BJ (cell line): ENCODE measurements at regions not wholly inside any gene's neighbourhood (a gene's known extent, or its start where the extent isn't known, plus 50 kb on each side); places are given as distances from the start of the nearest gene placed in this dataset.

ENCODE experiments used
- CTCF ChIA-PET: fragments of 350-600 bp; formaldehyde crosslinking; extraction: SDS; loops from one replicate; lab custom pipeline; 2021; ENCODE audit warnings: antibody characterized with exemption, inconsistent platforms; lab: Yijun Ruan, JAX
- POLR2A ChIA-PET: fragments of 300-600 bp; sonication (Branson Sonifier 250); formaldehyde crosslinking; extraction: SDS; loops from one replicate; lab custom pipeline; 2021; ENCODE audit warnings: antibody characterized with exemption; lab: Charles Lee
- DNase-seq: peaks from one replicate; pipeline ENCODE4 v3.0.0-alpha.2; 2011; ENCODE audit warnings: low read depth
- H3K27me3 ChIP-seq: 2 replicates; pipeline ENCODE4 v1.6.0; 2011; ENCODE audit warnings: low read length; ENCODE audit not compliant: control insufficient read depth, insufficient read depth
- H3K36me3 ChIP-seq: 2 replicates; pipeline ENCODE4 v1.5.1; 2011; ENCODE audit warnings: low read length; ENCODE audit not compliant: control insufficient read depth, insufficient read depth
- H3K4me3 ChIP-seq: 2 replicates; pipeline ENCODE4 v1.5.1; 2011; ENCODE audit warnings: low read depth, mild to moderate bottlenecking, control low read depth, low read length
- TF ChIP-seq, protein P1 (sequence below): IDR thresholded peaks from 2 replicates; pipeline ENCODE4 v1.5.1; 2011; ENCODE audit warnings: low read depth, mild to moderate bottlenecking, control low read depth, inconsistent platforms, low read length, moderate library complexity; ENCODE audit not compliant: insufficient read depth

DNA sequence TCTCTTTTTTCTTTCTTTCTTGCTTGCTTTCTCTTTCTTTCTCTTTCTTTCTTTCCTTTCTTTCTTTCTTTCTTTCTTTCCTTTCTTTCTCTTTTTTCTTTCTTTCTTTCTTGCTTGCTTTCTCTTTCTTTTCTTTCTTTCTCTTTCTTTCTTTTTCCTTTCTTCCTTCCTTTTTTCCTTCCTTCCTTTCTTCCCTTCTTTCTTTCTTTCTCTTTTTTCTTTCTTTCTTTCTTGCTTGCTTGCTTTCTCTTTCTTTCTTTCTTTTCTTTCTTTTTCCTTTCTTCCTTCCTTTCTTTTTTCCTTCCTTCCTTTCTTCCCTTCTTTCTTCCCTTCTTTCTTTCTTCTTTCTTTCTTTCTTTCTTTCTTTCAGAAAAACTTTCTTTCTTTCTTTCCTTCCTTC, 108.1 kb upstream of the SHOX start:
- POLR2A ChIA-PET = no interaction called here
- TF ChIP-seq, protein P1, sequence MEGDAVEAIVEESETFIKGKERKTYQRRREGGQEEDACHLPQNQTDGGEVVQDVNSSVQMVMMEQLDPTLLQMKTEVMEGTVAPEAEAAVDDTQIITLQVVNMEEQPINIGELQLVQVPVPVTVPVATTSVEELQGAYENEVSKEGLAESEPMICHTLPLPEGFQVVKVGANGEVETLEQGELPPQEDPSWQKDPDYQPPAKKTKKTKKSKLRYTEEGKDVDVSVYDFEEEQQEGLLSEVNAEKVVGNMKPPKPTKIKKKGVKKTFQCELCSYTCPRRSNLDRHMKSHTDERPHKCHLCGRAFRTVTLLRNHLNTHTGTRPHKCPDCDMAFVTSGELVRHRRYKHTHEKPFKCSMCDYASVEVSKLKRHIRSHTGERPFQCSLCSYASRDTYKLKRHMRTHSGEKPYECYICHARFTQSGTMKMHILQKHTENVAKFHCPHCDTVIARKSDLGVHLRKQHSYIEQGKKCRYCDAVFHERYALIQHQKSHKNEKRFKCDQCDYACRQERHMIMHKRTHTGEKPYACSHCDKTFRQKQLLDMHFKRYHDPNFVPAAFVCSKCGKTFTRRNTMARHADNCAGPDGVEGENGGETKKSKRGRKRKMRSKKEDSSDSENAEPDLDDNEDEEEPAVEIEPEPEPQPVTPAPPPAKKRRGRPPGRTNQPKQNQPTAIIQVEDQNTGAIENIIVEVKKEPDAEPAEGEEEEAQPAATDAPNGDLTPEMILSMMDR = no peak
- no peak for DNase-seq
- no peak overlapping the region for H3K4me3 ChIP-seq
- H3K36me3 ChIP-seq = no peaks in the 10 kb centered on the region
- CTCF ChIA-PET = no interaction called here
- H3K27me3 ChIP-seq = peaks cover 1% of the 10 kb centered on the region; the same call in 1 of the 2 replicates

DNA sequence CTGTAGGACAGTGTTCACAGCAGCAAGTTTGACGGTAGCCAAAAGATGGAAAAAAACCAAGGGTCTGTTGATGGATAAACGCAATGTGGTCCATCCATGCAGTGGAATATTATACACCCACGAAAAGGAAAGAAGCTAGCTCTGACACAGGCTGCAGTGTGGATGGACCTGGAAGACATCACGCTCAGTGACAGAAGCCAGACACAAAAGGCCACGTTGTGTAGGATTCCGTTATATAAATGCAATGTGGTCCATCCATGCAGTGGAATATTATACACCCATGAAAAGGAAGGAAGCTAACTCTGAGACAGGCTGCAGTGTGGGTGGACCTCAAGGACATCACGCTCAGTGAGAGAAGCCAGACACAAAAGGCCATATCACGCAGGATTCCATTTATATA, 105.5 kb upstream of the SHOX start:
- Histone ChIP-seq H3K27me3 (no peaks in the 10 kb centered on the region), H3K36me3 (no peaks in the 10 kb centered on the region), H3K4me3 (no peak overlapping the region)
- ChIA-PET CTCF (no interaction called here), POLR2A (no interaction called here)
- TF ChIP-seq, protein P1 = no peak
- no peak for DNase-seq

DNA sequence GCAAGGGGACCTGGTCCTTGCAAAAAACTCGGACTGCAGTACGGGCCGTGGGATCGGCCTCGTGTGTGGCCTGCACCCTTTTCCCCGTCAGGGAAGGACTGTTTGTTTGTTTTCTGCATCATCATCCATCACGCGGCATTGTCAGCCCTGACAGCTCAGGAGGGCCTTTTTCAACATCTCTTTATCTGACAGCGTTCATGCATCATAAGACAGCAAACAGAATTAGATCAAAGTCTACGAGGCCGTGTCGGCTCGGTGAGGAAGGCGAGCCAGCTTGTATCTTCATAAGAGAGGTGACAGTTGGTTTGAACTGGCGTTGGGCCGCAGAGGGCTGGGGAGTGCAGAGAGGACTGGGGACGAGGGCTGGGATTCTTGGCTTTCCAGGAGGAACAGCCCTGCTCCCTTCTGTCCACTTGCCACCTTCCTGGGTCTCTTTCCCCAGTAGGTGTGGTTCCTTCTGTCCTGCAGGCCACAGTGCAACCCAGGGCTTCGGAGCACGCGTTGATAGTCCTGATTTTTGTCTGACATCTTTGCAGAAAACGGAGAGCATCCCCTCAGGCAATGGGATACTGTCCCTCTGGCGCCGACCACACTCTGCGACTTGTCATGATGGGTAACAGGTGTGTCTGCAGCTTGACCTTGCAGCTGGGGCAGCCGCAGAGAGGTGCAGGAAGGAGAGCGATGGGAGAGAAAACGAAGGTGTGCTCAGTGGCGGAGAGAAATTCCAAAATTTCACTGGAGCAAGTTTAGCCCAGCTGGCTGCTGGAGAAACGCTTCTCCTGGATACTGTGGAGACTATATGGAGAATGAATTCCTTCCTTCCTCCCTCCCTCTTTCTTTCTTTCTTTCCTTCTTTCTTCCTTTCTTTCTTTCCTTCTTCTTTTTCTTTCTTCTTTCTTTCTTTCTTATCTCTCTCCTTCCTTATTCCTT, 104.0 kb upstream of the SHOX start:
- ChIA-PET CTCF (no interaction called here), POLR2A (no interaction called here)
- no peaks in the 10 kb centered on the region for H3K36me3 ChIP-seq
- DNase-seq = no peak
- no peaks in the 10 kb centered on the region for H3K27me3 ChIP-seq
- TF ChIP-seq, protein P1 = no peak
- H3K4me3 ChIP-seq = no peak overlapping the region

DNA sequence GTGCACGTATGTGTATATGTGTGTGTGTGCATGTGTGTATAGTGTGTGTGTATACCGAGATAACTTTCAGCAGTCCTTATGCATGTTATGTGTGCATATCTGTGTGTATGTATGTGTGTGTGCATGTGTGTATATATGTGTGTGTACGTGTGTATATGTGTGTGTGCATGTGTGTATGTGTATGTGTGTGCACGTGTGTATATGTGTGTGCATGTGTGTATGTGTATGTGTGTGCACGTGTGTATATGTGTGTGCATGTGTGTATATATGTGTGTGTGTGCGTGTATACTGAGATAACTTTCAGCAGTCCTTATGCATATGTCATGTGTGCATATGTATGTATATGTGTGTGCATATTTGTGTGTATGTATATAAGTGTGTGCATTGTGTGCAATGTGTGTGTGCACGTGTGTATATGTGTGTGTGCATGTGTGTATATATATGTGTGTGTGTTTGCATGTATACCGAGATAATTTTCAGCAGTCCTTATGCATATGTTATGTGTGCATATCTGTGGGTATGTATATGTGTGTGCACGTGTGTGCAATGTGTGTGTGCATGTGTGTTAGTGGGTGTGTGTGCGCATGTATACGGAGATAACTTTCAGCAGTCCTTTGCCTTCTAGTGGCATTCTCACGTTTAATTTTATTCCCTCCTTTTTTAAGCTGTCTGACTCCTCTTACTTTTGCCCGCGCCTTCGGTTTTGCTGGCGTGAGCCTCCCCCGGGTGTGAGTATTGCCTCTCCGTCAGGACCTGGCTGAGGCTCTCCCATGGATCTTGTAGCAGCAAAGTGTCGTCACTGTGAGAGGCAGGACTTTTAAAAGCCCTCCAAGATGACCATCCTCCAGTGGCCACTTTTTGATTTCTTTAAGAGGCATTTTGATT, 99.6 kb upstream of the SHOX start:
- H3K36me3 ChIP-seq = no peaks in the 10 kb centered on the region
- no peak for DNase-seq
- H3K4me3 ChIP-seq = no peak overlapping the region
- TF ChIP-seq, protein P1 = no peak
- ChIA-PET CTCF (no interaction called here), POLR2A (no interaction called here)
- H3K27me3 ChIP-seq = no peaks in the 10 kb centered on the region

DNA sequence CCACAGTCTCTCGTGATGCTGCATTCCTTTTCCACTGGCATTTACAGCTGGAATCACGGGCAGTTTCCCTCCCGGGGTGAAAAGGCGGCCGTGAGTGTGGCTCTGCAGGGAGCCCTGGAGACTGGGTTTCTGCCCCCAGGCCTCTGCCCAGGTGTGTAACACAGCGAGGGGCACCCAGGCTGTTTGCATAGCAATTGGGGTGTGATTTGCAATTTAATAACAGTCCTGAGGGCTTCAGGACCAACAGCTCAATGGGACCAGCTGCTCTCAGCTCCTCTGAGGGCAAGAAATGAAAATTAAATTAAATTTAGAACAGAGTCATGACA, 99.0 kb upstream of the SHOX start:
- TF ChIP-seq, protein P1 = no peak
- ChIA-PET POLR2A (no interaction called here), CTCF (no interaction called here)

More for the DNA sequence above, 99.0 kb upstream of the SHOX start:
- Histone ChIP-seq H3K4me3 (no peak overlapping the region), H3K27me3 (no peaks in the 10 kb centered on the region), H3K36me3 (no peaks in the 10 kb centered on the region)
- DNase-seq = no peak
